Suprapubic skin (tissue), 4 donors: ENCODE measurements at regions not wholly inside any gene's neighbourhood (a gene's known extent, or its start where the extent isn't known, plus 50 kb on each side); places are given as distances from the start of the nearest gene placed in this dataset.

Experiments
- DNase-seq, 2 donors: peaks; one replicate each; pipeline ENCODE4 v3.0.0-alpha.2; 2019; ENCODE audit warnings: low spot score in 2 of 2
- H3K27ac ChIP-seq: fragments of 200-600 bp; sonication (generic); one replicate; pipeline ENCODE4 v1.5.1; 2019
- H3K27me3 ChIP-seq: fragments of 200-600 bp; sonication (generic); one replicate; pipeline ENCODE4 v1.5.1; 2019
- H3K36me3 ChIP-seq: fragments of 200-600 bp; sonication (generic); one replicate; pipeline ENCODE4 v1.5.1; 2019
- H3K4me1 ChIP-seq: fragments of 200-600 bp; sonication (generic); one replicate; pipeline ENCODE4 v1.5.1; 2019
- H3K4me3 ChIP-seq: fragments of 200-600 bp; sonication (generic); one replicate; pipeline ENCODE4 v1.5.1; 2019; ENCODE audit warnings: mild to moderate bottlenecking
- H3K9me3 ChIP-seq: fragments of 200-600 bp; sonication (generic); one replicate; pipeline ENCODE4 v1.5.1; 2019
- EP300 ChIP-seq: sonication (generic); formaldehyde crosslinking; IDR thresholded peaks from one replicate; pipeline ENCODE4 v1.6.1; 2017; ENCODE audit warnings: antibody characterized with exemption
- POLR2A ChIP-seq, 2 donors: fragments of 450-650 bp; IDR thresholded peaks; one replicate each; pipeline ENCODE4 v1.6.1; 2017; ENCODE audit warnings: antibody characterized with exemption in 2 of 2, mild to moderate bottlenecking in 2 of 2, moderate library complexity in 2 of 2
- POLR2AphosphoS5 ChIP-seq, 3 donors: sonication (generic); formaldehyde crosslinking; IDR thresholded peaks; one replicate each; pipeline ENCODE4 v1.6.1; 2017; ENCODE audit warnings: antibody characterized with exemption in 3 of 3
- WGBS: methylation state at CpG from one replicate; pipeline ENCODE4 v1.1.5; 2018; 5-methylcytosine and 5-hydroxymethylcytosine counted together
- TF ChIP-seq, protein P1 (sequence below), 2 donors: fragments of 200-600 bp in 1 of 2; fragments of 450-650 bp in 1 of 2; sonication (generic) in 1 of 2; IDR thresholded peaks; one replicate each; pipeline ENCODE4 v1.5.1; 2016 to 2019; ENCODE audit warnings: antibody characterized with exemption in 2 of 2, mild to moderate bottlenecking in 1 of 2, moderate library complexity in 1 of 2

DNA sequence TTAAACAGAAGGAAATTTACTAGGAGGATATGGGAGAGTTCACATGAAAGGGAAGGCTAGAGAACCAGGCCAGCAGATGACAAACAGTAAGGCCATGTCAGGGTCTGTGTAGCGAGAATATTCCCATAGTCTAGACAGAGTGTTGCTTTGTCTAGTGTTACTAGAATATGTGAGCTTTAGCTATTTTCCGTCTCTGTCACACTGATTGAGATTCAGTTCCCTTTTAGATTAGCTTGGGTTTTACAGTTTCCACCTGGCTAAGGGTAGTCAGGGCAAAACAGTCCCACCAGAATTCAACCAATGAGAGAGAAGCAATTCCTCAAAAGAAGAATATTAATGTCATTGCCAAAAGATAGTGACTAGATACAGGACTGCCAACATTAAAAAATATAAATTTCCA, 82.8 kb upstream of the MDM1 start:
- Histone ChIP-seq H3K9me3 (no peaks in the 10 kb centered on the region), H3K27me3 (no peaks in the 10 kb centered on the region), H3K4me1 (peaks cover 2% of the 10 kb centered on the region), H3K4me3 (no peak overlapping the region), H3K36me3 (no peaks in the 10 kb centered on the region), H3K27ac (no peak overlapping the region)
- 88% methylated on average over 2 of the region's 2 CpGs for WGBS
- TF ChIP-seq EP300, result no peak
- TF ChIP-seq POLR2AphosphoS5 (IDR thresholded peaks at IDR 0.05), result no peak
- no peak for DNase-seq

DNA sequence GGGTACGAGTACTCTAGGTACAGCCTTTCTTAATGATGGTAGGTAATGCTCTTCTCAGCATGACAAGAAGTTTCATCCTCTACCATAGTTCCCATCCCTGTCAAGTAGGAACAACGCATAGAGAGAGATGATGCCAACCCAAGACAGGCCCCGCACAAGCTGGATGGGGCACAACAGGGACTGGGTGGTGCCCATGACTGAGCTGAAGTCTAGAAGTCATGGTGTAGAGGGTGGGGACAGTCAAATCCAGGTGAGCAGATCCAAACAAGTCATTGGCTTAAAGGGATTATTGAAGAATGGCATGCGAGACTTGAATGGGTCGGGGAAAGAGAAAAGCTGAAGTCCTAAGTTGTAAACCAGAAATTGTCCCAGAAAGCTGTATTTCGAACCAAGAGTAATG, 84.2 kb upstream of the MDM1 start:
- Histone ChIP-seq H3K4me1 (peaks cover 15% of the 10 kb centered on the region), H3K27ac (no peak overlapping the region), H3K9me3 (no peaks in the 10 kb centered on the region), H3K36me3 (no peaks in the 10 kb centered on the region), H3K27me3 (no peaks in the 10 kb centered on the region), H3K4me3 (no peak overlapping the region)
- no peak for DNase-seq
- 96% methylated on average over 6 of the region's 6 CpGs for WGBS
- TF ChIP-seq, protein P1, sequence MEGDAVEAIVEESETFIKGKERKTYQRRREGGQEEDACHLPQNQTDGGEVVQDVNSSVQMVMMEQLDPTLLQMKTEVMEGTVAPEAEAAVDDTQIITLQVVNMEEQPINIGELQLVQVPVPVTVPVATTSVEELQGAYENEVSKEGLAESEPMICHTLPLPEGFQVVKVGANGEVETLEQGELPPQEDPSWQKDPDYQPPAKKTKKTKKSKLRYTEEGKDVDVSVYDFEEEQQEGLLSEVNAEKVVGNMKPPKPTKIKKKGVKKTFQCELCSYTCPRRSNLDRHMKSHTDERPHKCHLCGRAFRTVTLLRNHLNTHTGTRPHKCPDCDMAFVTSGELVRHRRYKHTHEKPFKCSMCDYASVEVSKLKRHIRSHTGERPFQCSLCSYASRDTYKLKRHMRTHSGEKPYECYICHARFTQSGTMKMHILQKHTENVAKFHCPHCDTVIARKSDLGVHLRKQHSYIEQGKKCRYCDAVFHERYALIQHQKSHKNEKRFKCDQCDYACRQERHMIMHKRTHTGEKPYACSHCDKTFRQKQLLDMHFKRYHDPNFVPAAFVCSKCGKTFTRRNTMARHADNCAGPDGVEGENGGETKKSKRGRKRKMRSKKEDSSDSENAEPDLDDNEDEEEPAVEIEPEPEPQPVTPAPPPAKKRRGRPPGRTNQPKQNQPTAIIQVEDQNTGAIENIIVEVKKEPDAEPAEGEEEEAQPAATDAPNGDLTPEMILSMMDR (IDR thresholded peaks at IDR 0.05), result no peak

DNA sequence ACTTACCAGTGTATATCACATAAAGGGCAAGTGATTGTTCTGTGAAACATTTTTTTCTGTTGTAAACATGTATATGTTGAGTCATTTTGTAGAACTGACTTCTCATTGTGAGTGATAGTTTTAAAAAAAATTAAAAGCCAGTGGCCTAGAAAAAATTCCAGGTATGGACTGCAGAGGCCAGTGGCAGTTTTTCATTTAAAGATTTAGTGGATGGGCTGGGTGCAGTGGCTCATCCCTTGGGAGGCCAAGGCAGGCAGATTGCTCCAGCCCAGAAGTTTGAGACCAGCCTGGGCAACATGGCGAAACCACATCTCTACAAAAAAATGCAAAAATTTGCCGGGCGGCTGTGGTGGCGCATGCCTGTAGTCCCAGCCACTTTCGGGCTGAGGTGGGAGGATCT, 84.7 kb upstream of the MDM1 start:
- TF ChIP-seq EP300 (no peak), POLR2A (IDR thresholded peaks at IDR 0.05) (no peak), POLR2AphosphoS5 (IDR thresholded peaks at IDR 0.05) (no peak)
- TF ChIP-seq, protein P1 (IDR thresholded peaks at IDR 0.05), result no peak
- Histone ChIP-seq H3K9me3 (no peaks in the 10 kb centered on the region), H3K4me3 (no peak overlapping the region), H3K4me1 (peaks cover 15% of the 10 kb centered on the region), H3K27me3 (no peaks in the 10 kb centered on the region), H3K27ac (no peak overlapping the region), H3K36me3 (no peaks in the 10 kb centered on the region)
- WGBS, result 95% methylated on average over 5 of the region's 5 CpGs
- no peak for DNase-seq

DNA sequence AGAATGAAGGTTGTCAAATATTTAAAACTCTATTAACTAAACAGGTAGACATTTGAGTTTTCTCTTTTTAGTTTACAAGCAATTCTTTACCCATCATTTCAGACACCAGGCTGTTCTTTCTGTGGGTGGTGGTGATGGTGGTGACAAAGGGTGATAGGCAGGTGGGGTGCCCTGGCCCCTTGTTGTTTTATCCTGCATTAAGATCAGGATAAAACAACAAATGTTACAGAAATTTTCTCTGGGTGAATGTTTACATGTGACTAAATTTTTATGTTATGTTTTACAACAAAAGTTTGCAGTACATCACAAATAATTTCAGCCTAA, 85.9 kb upstream of the MDM1 start:
- Histone ChIP-seq H3K4me3 (no peak overlapping the region), H3K27ac (no peak overlapping the region), H3K9me3 (no peaks in the 10 kb centered on the region), H3K27me3 (no peaks in the 10 kb centered on the region), H3K36me3 (no peaks in the 10 kb centered on the region), H3K4me1 (peaks cover 15% of the 10 kb centered on the region)
- TF ChIP-seq POLR2A (IDR thresholded peaks at IDR 0.05) (no peak), EP300 (no peak)
- TF ChIP-seq, protein P1 (IDR thresholded peaks at IDR 0.05), result no peak
- DNase-seq, result no peak

DNA sequence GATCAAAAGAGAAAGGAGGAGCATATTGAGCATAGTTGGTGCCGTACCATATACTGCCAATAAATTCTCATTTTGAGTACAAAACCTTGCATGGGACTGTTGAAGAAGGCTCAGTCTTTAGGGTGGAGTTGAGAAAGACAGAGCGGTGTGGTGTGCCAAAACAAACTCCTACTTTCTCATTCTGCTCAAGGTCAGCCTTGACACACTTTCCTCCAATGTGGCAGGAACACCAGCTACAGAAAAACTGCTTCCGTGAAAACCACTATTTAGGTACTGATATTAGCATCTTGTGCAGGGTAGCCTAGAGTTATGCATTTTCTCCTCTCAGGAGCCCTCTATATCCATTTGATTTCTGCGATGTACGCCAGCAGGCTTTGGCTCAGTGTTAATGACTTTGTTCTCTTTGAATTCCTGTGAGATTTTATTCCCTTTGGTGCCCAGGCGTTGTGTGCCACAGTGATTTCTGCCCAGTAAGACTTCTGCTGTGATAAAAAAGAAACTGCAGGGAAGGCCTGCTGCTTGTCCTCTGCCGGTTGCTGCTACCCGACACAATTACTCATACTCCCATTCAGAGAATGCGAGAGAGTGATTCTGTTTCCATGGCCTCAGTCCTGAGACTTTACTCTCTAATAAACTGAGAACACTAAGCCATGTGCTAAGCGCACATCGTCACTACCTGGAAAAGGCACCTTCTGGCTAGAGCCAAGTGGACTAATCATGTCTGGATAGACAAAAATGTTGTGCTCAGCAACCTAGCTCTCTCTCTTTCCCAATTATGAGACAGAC, 88.3 kb upstream of the MDM1 start:
- Histone ChIP-seq H3K4me3 (no peak overlapping the region), H3K4me1 (peaks cover 15% of the 10 kb centered on the region), H3K27me3 (no peaks in the 10 kb centered on the region), H3K9me3 (no peaks in the 10 kb centered on the region), H3K27ac (no peak overlapping the region), H3K36me3 (no peaks in the 10 kb centered on the region)
- TF ChIP-seq POLR2A (IDR thresholded peaks at IDR 0.05) (no peak), POLR2AphosphoS5 (IDR thresholded peaks at IDR 0.05) (no peak), EP300 (no peak)
- TF ChIP-seq, protein P1 (IDR thresholded peaks at IDR 0.05), result no peak
- no peak for DNase-seq
- 67% methylated on average over 11 of the region's 11 CpGs for WGBS

DNA sequence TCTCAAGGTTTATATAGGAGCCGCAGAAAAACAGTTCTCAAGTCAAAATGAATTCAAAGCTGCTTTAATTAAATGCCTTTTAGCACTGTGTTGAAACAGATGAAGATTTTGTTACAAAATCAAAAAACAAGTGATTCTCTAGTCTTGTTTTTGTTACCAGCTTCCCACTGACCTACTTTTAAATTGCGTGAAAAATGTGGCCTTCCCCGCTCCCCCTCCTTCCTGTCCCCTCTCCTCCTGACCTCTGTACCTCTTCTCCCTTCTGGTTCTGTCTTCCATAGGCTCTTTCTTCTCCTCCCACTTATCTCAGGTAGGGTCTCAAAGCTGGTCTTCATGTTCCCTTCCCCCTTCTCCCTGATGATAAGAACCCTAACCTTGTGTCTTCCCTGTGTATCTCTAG, 90.0 kb upstream of the MDM1 start:
- Histone ChIP-seq H3K4me1 (peaks cover 15% of the 10 kb centered on the region), H3K4me3 (no peak overlapping the region), H3K27me3 (no peaks in the 10 kb centered on the region), H3K9me3 (no peaks in the 10 kb centered on the region), H3K27ac (no peak overlapping the region), H3K36me3 (no peaks in the 10 kb centered on the region)
- no peak for TF ChIP-seq POLR2AphosphoS5 (IDR thresholded peaks at IDR 0.05)
- TF ChIP-seq EP300, result no peak
- TF ChIP-seq, protein P1 (IDR thresholded peaks at IDR 0.05), result no peak
- TF ChIP-seq POLR2A (IDR thresholded peaks at IDR 0.05), result no peak
- 81% methylated on average over 3 of the region's 3 CpGs for WGBS
- no peak for DNase-seq
